GM18867 (cell line): ENCODE measurements at regions not wholly inside any gene's neighbourhood (a gene's known extent, or its start where the extent isn't known, plus 50 kb on each side); places are given as distances from the start of the nearest gene placed in this dataset.
"Not testable (repeated sequence)": the region's sequence is repeated elsewhere in the genome, so short reads cannot be mapped to it uniquely, and the experiment has no call there.

Source experiments
- ATAC-seq: cut with Tn5 transposase; IDR thresholded peaks from one replicate; pipeline ENCODE4 v1.9.1; 2021; ENCODE audit warnings: mild to moderate bottlenecking, moderate library complexity; ENCODE audit not compliant: unreplicated experiment

DNA sequence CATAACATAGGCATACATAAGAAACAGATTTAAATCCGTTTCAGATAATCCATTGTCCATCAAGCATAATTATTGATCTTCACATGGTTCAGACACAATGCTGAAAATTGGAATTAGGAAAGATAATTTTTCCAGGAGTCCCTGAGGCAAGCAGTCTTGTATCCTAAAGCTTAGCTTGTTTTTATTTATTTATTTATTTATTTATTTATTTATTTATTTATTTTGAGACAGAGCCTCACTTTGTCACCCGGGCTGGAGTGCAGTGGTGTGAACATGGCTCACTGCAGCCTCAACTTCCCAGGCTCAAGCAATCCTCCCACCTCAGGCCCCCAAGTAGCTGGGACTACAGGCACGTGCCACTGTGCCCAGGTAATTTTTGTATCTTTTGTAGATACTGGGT lies 89.7 kb upstream of the USP25 start:
- ATAC-seq: not testable (repeated sequence)

DNA sequence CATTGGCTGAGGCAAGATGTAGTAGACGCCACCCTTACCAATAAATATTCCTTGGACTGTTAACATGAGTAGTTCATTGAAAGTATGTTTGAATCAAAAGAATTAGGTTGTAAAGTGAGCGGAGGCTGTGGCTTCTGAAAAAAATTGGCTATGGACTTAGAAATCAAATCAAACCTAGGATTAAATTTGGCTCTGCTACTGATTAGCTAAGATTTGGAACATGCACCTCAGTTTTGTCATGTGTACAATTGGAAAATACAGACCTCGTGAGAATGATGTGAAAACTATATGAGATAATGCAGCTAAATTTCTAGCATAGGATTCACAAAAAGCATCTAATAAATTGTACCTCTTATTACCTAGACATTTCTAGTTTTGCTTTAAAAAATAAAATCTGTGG lies 85.3 kb upstream of the USP25 start:
- no peak for ATAC-seq

DNA sequence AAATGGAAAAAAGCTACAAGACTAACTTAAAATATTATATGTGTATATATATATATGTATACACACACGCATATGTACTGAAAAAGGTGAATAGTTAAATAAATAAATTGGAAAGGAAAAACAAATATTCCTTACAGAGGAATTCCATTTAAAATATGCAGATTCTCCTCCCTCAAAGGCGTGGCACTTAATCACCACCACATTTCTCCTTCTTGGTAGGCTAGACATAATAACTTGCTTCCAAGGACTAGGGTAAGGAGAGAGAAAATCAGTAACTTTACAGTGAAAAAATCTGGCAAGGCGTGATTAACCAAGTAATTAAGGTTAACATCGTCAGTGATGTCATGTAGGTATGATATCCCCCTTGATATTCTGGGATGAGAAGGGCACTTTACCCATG lies 84.0 kb upstream of the USP25 start:
- ATAC-seq: no peak

DNA sequence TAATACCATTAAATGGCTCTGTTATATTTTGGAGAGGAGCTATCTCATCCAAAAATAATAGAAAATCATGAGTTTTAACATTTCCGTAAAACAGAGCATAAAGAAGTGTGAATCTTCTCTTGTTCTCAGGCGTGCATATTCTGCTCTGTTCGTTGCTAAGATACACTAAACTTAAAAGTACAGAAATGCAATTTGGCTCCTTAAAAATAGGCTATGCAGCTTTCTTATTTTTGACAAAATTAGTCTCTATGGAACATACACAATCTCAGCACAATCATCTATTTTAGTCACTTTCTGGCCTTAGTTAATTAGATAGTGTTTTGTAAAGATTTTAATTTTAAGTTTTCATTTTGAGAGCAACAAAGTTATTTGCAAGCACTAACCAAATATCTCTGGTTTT lies 79.0 kb upstream of the USP25 start:
- ATAC-seq: no peak

DNA sequence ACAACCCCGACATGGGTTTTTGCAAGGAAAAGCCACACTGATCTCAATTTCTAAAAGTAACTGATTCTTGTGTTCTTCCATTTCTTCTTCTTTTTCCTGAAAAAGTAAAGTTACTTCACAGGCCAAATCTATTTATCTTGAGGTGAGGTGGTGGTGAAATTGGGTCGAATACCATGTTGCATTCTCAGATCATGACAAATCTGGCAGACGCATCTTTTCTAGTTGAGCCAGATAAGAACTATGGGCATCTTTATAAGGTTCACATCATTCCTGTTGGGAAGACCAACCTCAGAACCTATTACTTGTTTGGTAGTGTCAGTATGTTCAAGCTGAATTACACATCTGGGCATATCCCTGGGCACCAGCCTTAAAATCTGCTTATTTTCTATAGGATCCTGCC lies 78.6 kb upstream of the USP25 start:
- no peak for ATAC-seq

DNA sequence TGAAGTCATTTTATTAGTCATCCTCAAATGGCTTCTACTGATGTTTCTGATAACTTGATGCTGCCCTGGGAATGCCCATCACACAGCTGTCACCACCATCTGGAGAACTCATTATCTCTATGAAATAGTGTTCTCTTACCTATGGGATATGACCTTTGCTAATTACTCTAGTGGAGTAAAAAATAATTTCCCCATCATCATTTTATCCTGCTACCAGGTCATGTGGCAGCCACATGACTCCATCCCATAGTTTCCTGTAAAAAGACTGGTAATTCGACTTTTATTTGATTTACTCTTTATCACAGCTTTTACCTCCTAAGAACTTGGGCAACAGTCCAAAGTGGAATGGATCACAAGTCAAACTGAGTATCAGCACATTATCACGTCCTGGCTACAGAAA lies 76.1 kb upstream of the USP25 start:
- ATAC-seq: no peak

DNA sequence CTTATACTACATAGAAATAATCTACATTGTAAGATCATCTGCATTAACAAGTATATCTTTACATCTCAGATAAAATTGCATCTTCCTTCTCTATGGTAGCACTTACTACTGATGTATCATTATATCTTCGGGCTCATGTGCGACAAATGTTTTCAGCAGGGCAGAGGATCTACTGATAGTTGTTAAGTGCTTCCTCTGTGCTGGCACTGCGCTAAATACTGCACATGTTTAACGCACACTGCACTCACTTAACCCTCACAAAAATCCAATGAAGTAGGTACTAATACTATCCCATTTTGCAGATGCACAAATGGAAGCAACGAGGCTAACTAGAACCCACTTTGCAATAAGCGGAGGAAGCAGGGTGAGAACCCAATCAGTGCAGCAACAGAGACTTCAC lies 75.6 kb upstream of the USP25 start:
- no peak for ATAC-seq

DNA sequence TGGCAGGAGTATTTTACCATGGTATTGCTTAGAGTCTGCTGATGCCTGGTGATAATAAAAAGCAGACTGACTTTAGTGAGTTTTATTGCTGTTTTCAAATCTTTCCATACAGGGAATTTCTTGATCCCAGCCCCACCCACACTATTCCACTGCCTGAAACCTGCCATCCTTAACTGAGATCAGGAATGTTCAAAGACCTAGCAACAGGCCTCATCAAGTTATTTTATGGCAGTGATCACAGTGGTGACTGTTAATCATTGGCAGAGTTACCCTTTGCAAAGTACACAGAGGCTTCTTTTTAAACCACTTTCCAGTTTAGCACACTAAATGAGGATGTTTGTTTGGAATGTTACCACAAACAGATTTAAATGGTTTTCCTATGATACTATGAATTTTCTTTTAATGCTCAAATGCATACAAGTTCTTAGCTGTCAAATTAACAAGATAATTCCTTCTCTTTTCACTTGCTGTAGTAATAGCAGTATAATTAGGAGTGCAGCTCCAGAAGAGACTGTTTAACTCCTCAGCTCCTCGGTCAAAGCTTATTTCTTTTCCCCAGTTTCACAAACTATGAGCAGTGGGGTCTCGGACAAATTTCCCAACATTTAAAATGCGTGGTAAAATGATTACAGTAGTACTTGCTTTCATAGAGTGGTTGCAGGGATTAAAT lies 69.9 kb upstream of the USP25 start:
- no peak for ATAC-seq

DNA sequence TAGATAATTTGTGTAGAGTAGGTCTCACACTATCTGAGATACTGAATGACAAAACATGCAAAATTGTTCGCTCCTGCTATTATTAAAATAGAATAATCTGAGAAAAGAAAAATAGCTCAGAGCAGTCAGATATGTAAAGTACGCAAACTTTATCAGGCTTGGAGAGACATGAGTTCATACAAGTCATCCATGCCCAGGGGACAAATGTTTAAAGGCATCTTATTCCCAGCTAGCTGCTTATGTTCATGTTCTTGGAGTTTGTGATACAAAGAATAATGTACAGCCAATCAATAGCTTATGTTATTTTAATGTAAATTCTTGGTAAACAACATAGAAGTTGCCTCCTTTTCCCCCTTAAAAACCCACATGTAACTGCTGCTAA lies 69.4 kb upstream of the USP25 start:
- ATAC-seq: no peak

DNA sequence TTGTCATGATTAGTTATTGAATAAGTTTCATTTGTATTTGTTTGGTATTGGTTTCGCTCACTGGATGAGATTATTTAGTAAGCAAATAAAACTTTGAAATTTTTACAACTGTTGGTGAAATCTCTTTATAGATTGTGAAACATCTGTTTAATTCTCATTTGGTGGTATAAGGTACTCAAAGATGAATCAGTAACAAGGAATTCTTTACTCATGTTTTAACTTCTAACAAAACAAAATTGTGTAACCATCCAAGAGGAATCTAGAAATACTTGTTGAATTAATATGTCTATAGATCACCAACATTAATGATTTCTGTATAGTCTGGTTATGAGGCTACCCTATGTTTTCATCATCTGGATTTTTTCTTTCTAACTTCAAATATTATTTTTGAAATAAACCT lies 62.8 kb upstream of the USP25 start:
- no peak for ATAC-seq

DNA sequence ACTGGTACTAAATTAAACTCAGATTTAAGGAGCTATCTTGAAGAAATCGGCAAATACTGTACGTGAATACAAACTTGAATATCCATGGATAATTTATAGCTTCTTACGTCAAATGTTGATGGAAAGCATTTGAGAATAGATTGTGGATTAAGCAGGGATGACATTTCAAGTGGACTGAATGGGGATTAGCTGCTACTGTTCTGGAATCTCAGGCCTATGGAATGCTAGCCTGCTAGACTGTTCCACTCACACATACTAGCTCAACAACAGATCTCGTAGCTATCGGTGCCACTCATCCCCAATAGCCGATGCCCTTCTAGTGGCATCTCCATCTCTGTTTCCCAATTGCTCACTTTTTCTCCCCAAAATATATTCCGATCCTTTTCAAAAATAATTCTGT lies 62.0 kb upstream of the USP25 start:
- ATAC-seq: no peak

DNA sequence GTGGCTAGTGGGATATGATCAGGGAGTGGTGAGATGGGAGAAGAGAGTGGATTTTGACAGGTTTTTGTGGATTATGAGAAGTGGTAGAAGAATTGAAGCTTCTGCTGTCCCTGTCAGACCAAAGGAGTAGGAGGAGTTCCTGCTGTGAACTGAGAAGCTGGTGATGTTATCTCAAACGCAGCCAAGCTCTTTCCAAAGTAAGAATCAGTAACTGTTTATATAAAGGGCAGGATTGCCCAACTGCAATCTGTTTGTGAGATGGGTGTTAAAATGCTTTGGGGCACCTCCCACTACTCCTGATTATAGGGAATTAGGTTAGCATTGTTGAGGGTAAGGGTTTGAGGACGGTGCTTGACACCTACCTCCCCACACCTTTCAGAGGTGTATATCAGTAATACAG lies 60.5 kb upstream of the USP25 start:
- ATAC-seq: no peak

DNA sequence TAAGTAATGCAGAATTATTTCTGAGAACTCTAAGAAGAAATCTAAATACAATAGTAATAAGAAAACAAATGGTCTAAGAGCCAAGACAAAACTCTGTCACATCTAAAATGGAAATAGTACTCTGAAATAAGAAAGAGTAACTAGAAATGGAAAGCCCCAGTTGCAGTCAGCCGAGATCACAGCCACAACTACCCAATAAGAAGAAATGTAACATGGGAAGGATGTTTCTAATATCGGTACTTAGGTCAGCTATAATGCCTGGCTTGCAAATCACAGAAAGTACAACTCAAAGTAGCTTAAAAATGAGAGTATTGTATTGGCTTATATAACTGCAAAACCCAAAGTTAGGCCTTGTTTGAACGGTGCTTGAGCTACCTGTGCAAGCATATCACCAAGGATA lies 58.6 kb upstream of the USP25 start:
- ATAC-seq: peak; percentile 55

DNA sequence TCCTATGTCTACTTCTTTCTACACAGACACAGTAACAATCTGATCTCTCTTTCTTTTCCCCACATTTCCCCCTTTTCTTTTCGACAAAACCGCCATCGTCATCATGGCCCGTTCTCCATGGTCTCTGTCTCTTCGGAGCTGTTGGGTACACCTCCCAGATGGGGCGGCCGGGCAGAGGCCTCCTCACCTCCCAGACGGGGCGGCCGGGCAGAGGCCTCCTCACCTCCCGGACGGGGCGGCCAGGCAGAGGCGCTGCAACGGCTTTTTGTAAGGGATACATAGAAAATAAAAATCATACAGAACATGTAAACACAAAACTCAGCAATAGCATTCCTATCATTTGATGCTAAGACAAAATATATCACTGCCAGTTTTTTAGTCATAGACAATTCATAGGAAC lies 57.2 kb upstream of the USP25 start:
- not testable (repeated sequence) for ATAC-seq

DNA sequence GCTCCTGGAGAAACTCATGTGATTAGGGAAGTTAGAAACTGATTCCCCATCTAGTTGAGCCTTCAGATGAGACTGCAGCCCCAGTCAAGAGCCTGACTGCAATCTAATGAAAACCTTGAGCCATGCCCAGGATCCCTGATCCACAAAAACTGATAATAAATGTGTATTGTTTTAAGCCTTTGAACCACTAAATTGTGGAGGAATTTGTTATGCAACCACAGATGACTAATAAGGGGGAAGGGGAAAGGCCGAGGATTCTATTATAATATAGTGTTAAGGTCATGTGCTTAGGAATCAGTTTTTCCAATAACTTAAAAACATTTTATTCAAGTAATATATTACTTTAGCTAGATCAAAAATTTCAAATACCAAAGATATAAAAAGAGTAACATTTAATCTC lies 52.8 kb upstream of the USP25 start:
- ATAC-seq: no peak

DNA sequence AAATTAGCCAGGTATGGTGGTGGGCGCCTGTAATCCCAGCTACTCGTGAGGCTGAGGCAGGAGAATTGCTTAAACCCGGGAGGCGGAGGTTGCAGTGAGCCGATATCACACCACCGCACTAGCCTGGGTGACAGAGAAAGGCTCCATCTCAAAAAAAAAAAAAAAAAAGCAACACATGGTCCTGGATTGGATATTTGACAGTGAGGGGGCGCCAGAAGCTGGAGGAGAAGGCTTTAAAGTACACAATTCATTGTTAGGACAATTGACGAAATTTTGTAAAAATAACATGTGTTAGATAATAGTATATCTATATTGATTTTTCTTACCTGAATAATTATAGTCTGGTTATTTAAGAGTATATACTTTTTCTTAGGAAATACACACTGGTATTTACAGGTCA lies 50.2 kb upstream of the USP25 start:
- ATAC-seq: no peak
